AG09319 (cell line): ENCODE measurements at regions not wholly inside any gene's neighbourhood (a gene's known extent, or its start where the extent isn't known, plus 50 kb on each side); places are given as distances from the start of the nearest gene placed in this dataset.

ENCODE experiments used
- DNase-seq: peaks from one replicate; pipeline ENCODE4 v3.0.0-alpha.2; 2010; ENCODE audit warnings: low read depth; ENCODE audit errors: extremely low read depth
- TF ChIP-seq, protein P1 (sequence below): IDR thresholded peaks from 2 replicates; pipeline ENCODE4 v1.5.1; 2011; ENCODE audit warnings: low read depth, mild to moderate bottlenecking, inconsistent platforms, low read length, moderate library complexity

GRCh38 chrX:46278572-46278971 is 266.6 kb downstream of the ZNF674 start:
- no peak for DNase-seq
- TF ChIP-seq, protein P1, sequence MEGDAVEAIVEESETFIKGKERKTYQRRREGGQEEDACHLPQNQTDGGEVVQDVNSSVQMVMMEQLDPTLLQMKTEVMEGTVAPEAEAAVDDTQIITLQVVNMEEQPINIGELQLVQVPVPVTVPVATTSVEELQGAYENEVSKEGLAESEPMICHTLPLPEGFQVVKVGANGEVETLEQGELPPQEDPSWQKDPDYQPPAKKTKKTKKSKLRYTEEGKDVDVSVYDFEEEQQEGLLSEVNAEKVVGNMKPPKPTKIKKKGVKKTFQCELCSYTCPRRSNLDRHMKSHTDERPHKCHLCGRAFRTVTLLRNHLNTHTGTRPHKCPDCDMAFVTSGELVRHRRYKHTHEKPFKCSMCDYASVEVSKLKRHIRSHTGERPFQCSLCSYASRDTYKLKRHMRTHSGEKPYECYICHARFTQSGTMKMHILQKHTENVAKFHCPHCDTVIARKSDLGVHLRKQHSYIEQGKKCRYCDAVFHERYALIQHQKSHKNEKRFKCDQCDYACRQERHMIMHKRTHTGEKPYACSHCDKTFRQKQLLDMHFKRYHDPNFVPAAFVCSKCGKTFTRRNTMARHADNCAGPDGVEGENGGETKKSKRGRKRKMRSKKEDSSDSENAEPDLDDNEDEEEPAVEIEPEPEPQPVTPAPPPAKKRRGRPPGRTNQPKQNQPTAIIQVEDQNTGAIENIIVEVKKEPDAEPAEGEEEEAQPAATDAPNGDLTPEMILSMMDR, result no peak

- TF ChIP-seq, protein P1, result no peak
- no peak for DNase-seq
Measured at GRCh38 chrX:46268412-46268811, 276.8 kb downstream of the ZNF674 start.

DNA sequence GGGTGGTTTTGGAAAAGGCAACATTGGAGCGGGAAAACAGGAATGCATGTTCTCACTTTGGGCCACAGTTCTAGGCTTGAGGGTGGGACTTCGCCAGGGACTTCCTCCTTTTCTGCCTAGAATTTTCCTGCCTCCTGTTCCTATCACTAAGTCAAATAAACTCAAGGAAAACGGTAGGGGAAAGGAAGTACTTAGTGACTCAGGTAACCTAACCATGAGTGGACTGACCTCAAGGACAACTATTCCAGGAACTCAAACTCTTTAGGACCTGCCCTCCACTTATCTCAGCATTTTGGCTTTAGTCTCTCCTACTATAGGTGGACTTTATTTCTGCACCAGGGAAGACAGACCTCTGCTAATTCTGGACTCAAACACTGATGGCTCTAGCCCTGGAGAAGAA is 281.7 kb downstream of the ZNF674 start:
- TF ChIP-seq, protein P1, result no peak
- DNase-seq, result no peak

- no peak for DNase-seq
- TF ChIP-seq, protein P1, result no peak
Measured at GRCh38 chrX:46262304-46262703, 282.9 kb downstream of the ZNF674 start.

- TF ChIP-seq, protein P1, result no peak
- DNase-seq, result no peak
Measured at GRCh38 chrX:46260499-46260898, 284.7 kb downstream of the ZNF674 start.

GRCh38 chrX:46258356-46258755 is 286.9 kb downstream of the ZNF674 start:
- TF ChIP-seq, protein P1, result no peak
- DNase-seq, result no peak

DNA sequence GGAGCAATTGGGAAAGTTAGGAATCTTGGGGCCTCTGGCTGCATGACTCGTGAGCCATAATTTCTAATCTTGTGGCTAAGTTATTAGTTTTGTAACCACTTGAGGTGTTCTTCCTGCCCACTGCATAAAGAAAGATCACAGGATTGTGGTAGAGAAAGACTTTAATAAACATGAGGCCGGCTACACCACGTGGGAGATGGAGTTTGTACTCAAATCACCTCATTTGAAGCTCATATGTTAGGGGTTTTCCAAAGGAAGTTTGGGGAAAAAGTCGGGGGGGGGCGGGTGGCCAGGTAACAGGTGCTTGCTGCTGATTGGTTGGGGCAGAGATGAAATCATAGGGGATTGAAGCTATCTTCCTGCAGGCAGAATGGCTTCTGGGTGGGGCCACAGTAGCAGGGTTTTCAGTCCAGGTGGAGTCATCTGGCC is 287.8 kb downstream of the ZNF674 start:
- TF ChIP-seq, protein P1, result no peak
- DNase-seq, result no peak

DNA sequence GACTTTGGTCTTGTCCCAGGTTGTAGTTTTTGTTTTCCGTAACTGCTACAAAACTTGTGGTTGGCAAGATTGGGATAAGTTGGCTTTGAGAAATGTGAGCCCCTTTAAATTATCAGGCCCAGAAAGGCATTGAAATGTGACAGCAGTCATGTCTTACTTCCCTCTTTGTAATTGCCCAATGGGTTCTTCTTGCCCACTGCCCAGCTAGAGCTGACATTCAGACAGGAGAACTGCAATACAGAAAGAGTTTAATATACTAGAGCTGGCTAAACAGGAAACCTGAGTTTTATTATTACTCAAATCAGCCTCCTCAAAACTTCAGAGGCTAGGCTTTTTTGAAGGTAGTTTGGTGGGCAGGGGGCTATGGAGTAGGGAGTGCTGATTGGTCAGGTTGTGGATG is 288.3 kb downstream of the ZNF674 start:
- TF ChIP-seq, protein P1, result no peak
- no peak for DNase-seq
